DND-41 (cell line): ENCODE measurements at regions not wholly inside any gene's neighbourhood (a gene's known extent, or its start where the extent isn't known, plus 50 kb on each side); places are given as distances from the start of the nearest gene placed in this dataset.

Experiments
- ATAC-seq: fragments of 200-7000 bp; cut with Tn5 transposase; 3 replicates; pipeline ENCODE4 v1.9.1; 2021; ENCODE audit warnings: low read depth; ENCODE audit not compliant: insufficient read depth
- DNase-seq: peaks from one replicate; pipeline ENCODE4 v3.0.0-alpha.2; 2020
- H2AFZ ChIP-seq: 2 replicates; pipeline ENCODE4 v1.6.0; 2012; ENCODE audit warnings: low read depth, low read length
- H3K27ac ChIP-seq: 2 replicates; pipeline ENCODE4 v1.5.1; 2012; ENCODE audit warnings: low read length, inconsistent platforms
- H3K27me3 ChIP-seq: fragments of 200-600 bp; sonication (generic); 2 replicates; pipeline ENCODE4 v1.6.0; 2012; ENCODE audit warnings: low read length, mild to moderate bottlenecking, inconsistent platforms; ENCODE audit not compliant: insufficient read depth, poor library complexity
- H3K36me3 ChIP-seq: 2 replicates; pipeline ENCODE4 v1.5.1; 2012; ENCODE audit warnings: low read length, inconsistent platforms; ENCODE audit not compliant: insufficient read depth
- H3K4me1 ChIP-seq: 2 replicates; pipeline ENCODE4 v1.5.1; 2012; ENCODE audit warnings: mild to moderate bottlenecking, low read length; ENCODE audit not compliant: insufficient read depth
- H3K4me2 ChIP-seq: 2 replicates; pipeline ENCODE4 v1.6.0; 2012; ENCODE audit warnings: mild to moderate bottlenecking, moderate library complexity, low read length, inconsistent platforms; ENCODE audit not compliant: insufficient read depth
- H3K4me3 ChIP-seq, 2 experiments: fragments of 200-600 bp in 1 of 2; shearing (Covaris generic) in 1 of 2; 2 replicates each; pipeline ENCODE4 v1.5.1; 2012 to 2016; ENCODE audit warnings: inconsistent platforms in 2 of 2, low read length in 2 of 2, mild to moderate bottlenecking in 2 of 2, low read depth in 1 of 2, moderate library complexity in 1 of 2
- H3K79me2 ChIP-seq: 2 replicates; pipeline ENCODE4 v1.6.0; 2012; ENCODE audit warnings: low read length, inconsistent platforms; ENCODE audit not compliant: insufficient read depth
- H3K9ac ChIP-seq: 2 replicates; pipeline ENCODE4 v1.6.0; 2012; ENCODE audit warnings: low read depth, mild to moderate bottlenecking, inconsistent platforms, low read length, moderate library complexity
- H3K9me3 ChIP-seq: 2 replicates; pipeline ENCODE4 v1.5.1; 2012; ENCODE audit warnings: low read length, moderate library complexity, mild to moderate bottlenecking, inconsistent platforms; ENCODE audit not compliant: insufficient read depth, severe bottlenecking
- H4K20me1 ChIP-seq: 2 replicates; pipeline ENCODE4 v1.6.0; 2012; ENCODE audit warnings: low read length; ENCODE audit not compliant: insufficient read depth
- CTCF ChIP-seq: IDR thresholded peaks from 2 replicates; pipeline ENCODE4 v1.5.1; 2012; ENCODE audit warnings: borderline replicate concordance, low read length, moderate library complexity, mild to moderate bottlenecking; ENCODE audit not compliant: poor library complexity, severe bottlenecking; ENCODE audit errors: extremely low read depth
- EZH2 ChIP-seq: IDR thresholded peaks from 3 replicates; pipeline ENCODE4 v1.6.1; 2012; ENCODE audit warnings: borderline replicate concordance, low read depth, mild to moderate bottlenecking, moderate library complexity, low read length, inconsistent platforms; ENCODE audit not compliant: severe bottlenecking

- Histone ChIP-seq H3K4me2 (no peak overlapping the region), H3K27ac (no peak overlapping the region), H3K36me3 (no peaks in the 10 kb centered on the region), H3K9ac (no peak overlapping the region), H3K4me1 (peaks cover 11% of the 10 kb centered on the region), H3K79me2 (no peaks in the 10 kb centered on the region), H3K27me3 (no peaks in the 10 kb centered on the region), H4K20me1 (no peaks in the 10 kb centered on the region), H3K4me3 (no peak overlapping the region), H2AFZ (no peak overlapping the region), H3K9me3 (no peaks in the 10 kb centered on the region)
- DNase-seq (no peak), ATAC-seq (no peak)
- TF ChIP-seq EZH2 = no peak
- TF ChIP-seq CTCF = no peak
Observed at GRCh38 chr11:57871231-57871630, 109.6 kb downstream of the CTNND1 start.

DNA sequence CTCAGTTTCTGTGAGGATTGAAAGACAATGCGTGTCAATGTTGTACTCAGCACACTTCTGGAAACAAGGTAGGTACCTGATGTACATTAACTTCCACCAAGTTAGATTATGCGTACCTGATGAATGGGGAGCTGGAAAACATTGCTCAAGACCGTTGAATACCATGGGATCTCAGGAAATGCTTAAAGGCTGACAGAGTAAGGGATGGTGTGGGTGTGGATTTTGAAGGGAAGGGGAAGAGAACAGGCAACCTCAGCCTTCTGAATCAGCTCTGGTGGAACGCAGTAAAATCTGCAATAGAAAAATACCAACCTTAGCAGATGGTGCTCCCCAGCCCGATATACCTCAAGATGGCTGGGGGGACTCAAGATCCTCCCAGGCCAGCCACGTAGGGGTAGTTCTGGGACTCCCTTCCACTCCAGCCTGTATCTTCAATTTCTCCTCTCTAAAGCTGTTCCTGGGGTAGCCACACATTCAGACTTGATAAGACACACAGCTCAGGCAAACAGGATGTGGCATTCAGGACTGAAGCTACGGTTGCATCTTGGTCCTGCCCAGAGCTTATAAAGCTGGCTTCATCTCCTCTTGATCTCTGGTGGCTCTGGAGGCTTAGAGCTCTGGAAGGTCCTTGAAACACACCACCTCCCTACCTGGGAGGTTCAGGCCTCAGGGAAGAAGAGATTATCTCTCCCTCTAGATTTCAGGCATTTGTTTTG is 111.8 kb downstream of the CTNND1 start:
- peak; percentile 97 for ATAC-seq
- H3K27me3 ChIP-seq = no peaks in the 10 kb centered on the region
- H3K4me3 ChIP-seq = no peak overlapping the region
- no peaks in the 10 kb centered on the region for H4K20me1 ChIP-seq
- no peaks in the 10 kb centered on the region for H3K36me3 ChIP-seq
- DNase-seq = peak; percentile 46
- H3K4me1 ChIP-seq = peaks cover 11% of the 10 kb centered on the region
- H3K4me2 ChIP-seq = no peak overlapping the region
- H3K79me2 ChIP-seq = no peaks in the 10 kb centered on the region
- no peaks in the 10 kb centered on the region for H3K9me3 ChIP-seq
- no peak overlapping the region for H2AFZ ChIP-seq
- H3K9ac ChIP-seq = no peak overlapping the region
- H3K27ac ChIP-seq = no peak overlapping the region
- no peak for TF ChIP-seq EZH2
- TF ChIP-seq CTCF = no peak

DNA sequence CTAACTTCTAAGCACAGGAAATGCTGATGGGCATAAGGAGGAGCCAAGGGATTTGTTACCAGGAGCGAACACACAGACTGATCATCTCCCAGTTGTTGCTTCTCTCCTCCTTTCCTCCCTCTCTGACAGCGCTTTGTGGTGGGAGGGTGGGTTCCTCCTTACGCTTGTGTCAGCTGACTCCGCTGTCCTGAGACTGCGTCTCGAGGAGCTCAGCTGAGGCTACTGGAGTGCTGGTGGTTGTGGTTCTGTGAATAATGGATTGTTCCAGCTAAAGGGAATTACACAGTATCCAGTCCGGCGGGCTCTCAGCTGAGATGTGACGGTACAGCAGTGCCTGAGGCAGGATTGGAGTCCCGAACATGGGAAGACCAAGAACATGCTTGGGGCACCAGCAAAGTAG is 113.4 kb downstream of the CTNND1 start:
- no peak overlapping the region for H2AFZ ChIP-seq
- no peak for DNase-seq

More for the DNA sequence above, 113.4 kb downstream of the CTNND1 start:
- no peak overlapping the region for H3K4me3 ChIP-seq
- H3K4me1 ChIP-seq = peaks cover 11% of the 10 kb centered on the region
- no peaks in the 10 kb centered on the region for H3K27me3 ChIP-seq
- H3K79me2 ChIP-seq = no peaks in the 10 kb centered on the region
- H4K20me1 ChIP-seq = no peaks in the 10 kb centered on the region
- TF ChIP-seq CTCF = no peak
- TF ChIP-seq EZH2 = no peak
- no peaks in the 10 kb centered on the region for H3K9me3 ChIP-seq
- no peak for ATAC-seq
- no peaks in the 10 kb centered on the region for H3K36me3 ChIP-seq
- H3K9ac ChIP-seq = no peak overlapping the region
- H3K27ac ChIP-seq = no peak overlapping the region
- no peak overlapping the region for H3K4me2 ChIP-seq
